ENCODE measurements at regions not wholly inside any gene's neighbourhood (a gene's known extent, or its start where the extent isn't known, plus 50 kb on each side); places are given as distances from the start of the nearest gene placed in this dataset.

DNA sequence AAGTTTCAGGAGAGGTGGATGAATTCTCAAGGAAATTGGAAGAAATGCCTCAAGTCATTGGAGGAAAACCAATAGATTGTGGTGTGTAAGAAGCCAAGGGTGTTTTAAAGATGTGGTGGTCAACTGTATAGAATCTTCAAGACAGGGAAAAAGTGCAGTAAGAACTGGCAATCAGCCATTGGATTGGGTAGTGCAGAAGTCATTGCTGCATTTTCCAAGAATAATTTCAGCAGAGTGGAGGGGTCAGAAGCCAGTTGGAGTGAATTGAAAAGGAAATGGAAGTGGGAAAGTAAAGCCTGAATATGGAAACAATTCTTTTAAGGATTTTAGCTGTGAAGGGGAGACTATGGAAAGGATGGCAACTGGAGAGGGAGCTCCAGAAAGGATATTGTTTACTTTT is 128.2 kb upstream of the TMEM170B start:
- Histone ChIP-seq H3K4me2 (ENCODE audit: insufficient read depth, low read length) (no peak overlapping the region), H3K9ac (ENCODE audit: low read depth, low read length) (no peak overlapping the region), H4K20me1 (ENCODE audit: insufficient read depth, low read length) (no peaks in the 10 kb centered on the region), H3K9me3 (ENCODE audit: insufficient read depth, low read length, severe bottlenecking) (no peaks in the 10 kb centered on the region), H3K27me3 (ENCODE audit: insufficient read depth, low read length, poor library complexity) (no peaks in the 10 kb centered on the region), H3K36me3 (ENCODE audit: insufficient read depth, low read length) (no peaks in the 10 kb centered on the region), H3K27ac (ENCODE audit: low read length) (no peak overlapping the region), H3K4me3 (ENCODE audit: low read depth in 1 of 2, low read length in 2 of 2) (no peak overlapping the region), H2AFZ (ENCODE audit: low read depth, low read length) (no peak overlapping the region), H3K4me1 (ENCODE audit: insufficient read depth, low read length) (no peaks in the 10 kb centered on the region), H3K79me2 (ENCODE audit: insufficient read depth, low read length) (no peaks in the 10 kb centered on the region)
- DNase-seq (no peak), ATAC-seq (ENCODE audit: insufficient read depth, low read depth) (no peak)
- TF ChIP-seq CTCF (IDR thresholded peaks at IDR 0.05; ENCODE audit: borderline replicate concordance, extremely low read depth, low read length, poor library complexity, severe bottlenecking) (no peak), EZH2 (IDR thresholded peaks at IDR 0.05; ENCODE audit: borderline replicate concordance, low read depth, low read length, severe bottlenecking) (no peak)

DNA sequence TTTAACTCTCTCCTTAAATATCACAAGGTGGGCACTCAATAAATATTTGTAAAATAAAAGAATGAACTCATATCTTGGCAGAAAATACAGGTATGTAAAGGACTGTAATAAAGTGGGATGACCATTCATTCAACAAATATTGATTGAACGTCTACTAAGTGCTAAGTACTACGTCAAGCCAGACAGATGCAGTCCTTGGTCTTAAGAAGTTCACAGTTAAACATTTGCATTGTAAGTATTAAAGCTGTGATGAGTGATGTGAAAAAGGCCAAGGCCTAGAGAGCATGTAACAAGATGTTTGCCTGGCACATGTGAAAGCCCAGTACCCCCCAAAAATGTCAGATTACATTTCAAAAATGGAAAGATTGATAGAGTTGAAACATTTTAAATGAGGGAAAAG is 130.1 kb upstream of the TMEM170B start:
- no peak for DNase-seq
- Histone ChIP-seq H4K20me1 (ENCODE audit: insufficient read depth, low read length) (no peaks in the 10 kb centered on the region), H3K27me3 (ENCODE audit: insufficient read depth, low read length, poor library complexity) (no peaks in the 10 kb centered on the region), H3K27ac (ENCODE audit: low read length) (no peak overlapping the region), H3K4me2 (ENCODE audit: insufficient read depth, low read length) (no peak overlapping the region), H3K36me3 (ENCODE audit: insufficient read depth, low read length) (no peaks in the 10 kb centered on the region), H3K4me3 (ENCODE audit: low read depth in 1 of 2, low read length in 2 of 2) (no peak overlapping the region), H3K79me2 (ENCODE audit: insufficient read depth, low read length) (no peaks in the 10 kb centered on the region), H3K9ac (ENCODE audit: low read depth, low read length) (no peak overlapping the region), H3K9me3 (ENCODE audit: insufficient read depth, low read length, severe bottlenecking) (no peaks in the 10 kb centered on the region), H3K4me1 (ENCODE audit: insufficient read depth, low read length) (no peaks in the 10 kb centered on the region), H2AFZ (ENCODE audit: low read depth, low read length) (no peak overlapping the region)
- no peak for ATAC-seq (ENCODE audit: insufficient read depth, low read depth)
- TF ChIP-seq EZH2 (IDR thresholded peaks at IDR 0.05; ENCODE audit: borderline replicate concordance, low read depth, low read length, severe bottlenecking) (no peak), CTCF (IDR thresholded peaks at IDR 0.05; ENCODE audit: borderline replicate concordance, extremely low read depth, low read length, poor library complexity, severe bottlenecking) (no peak)

GRCh38 chr6:11404838-11405237 is 132.7 kb upstream of the TMEM170B start:
- Histone ChIP-seq H2AFZ (ENCODE audit: low read depth, low read length) (no peak overlapping the region), H4K20me1 (ENCODE audit: insufficient read depth, low read length) (no peaks in the 10 kb centered on the region), H3K27ac (ENCODE audit: low read length) (no peak overlapping the region), H3K9ac (ENCODE audit: low read depth, low read length) (no peak overlapping the region), H3K4me3 (ENCODE audit: low read depth in 1 of 2, low read length in 2 of 2) (no peak overlapping the region), H3K4me2 (ENCODE audit: insufficient read depth, low read length) (no peak overlapping the region), H3K79me2 (ENCODE audit: insufficient read depth, low read length) (no peaks in the 10 kb centered on the region), H3K27me3 (ENCODE audit: insufficient read depth, low read length, poor library complexity) (no peaks in the 10 kb centered on the region), H3K36me3 (ENCODE audit: insufficient read depth, low read length) (no peaks in the 10 kb centered on the region), H3K9me3 (ENCODE audit: insufficient read depth, low read length, severe bottlenecking) (no peaks in the 10 kb centered on the region), H3K4me1 (ENCODE audit: insufficient read depth, low read length) (no peaks in the 10 kb centered on the region)
- DNase-seq (no peak), ATAC-seq (ENCODE audit: insufficient read depth, low read depth) (no peak)
- TF ChIP-seq CTCF (IDR thresholded peaks at IDR 0.05; ENCODE audit: borderline replicate concordance, extremely low read depth, low read length, poor library complexity, severe bottlenecking) (no peak), EZH2 (IDR thresholded peaks at IDR 0.05; ENCODE audit: borderline replicate concordance, low read depth, low read length, severe bottlenecking) (no peak)

- Histone ChIP-seq H3K4me2 (ENCODE audit: insufficient read depth, low read length) (no peak overlapping the region), H3K9ac (ENCODE audit: low read depth, low read length) (no peak overlapping the region), H3K4me3 (ENCODE audit: low read depth in 1 of 2, low read length in 2 of 2) (no peak overlapping the region), H3K36me3 (ENCODE audit: insufficient read depth, low read length) (no peaks in the 10 kb centered on the region), H4K20me1 (ENCODE audit: insufficient read depth, low read length) (no peaks in the 10 kb centered on the region), H3K4me1 (ENCODE audit: insufficient read depth, low read length) (no peaks in the 10 kb centered on the region), H3K9me3 (ENCODE audit: insufficient read depth, low read length, severe bottlenecking) (no peaks in the 10 kb centered on the region), H3K27ac (ENCODE audit: low read length) (no peak overlapping the region), H3K27me3 (ENCODE audit: insufficient read depth, low read length, poor library complexity) (no peaks in the 10 kb centered on the region), H3K79me2 (ENCODE audit: insufficient read depth, low read length) (no peaks in the 10 kb centered on the region), H2AFZ (ENCODE audit: low read depth, low read length) (no peak overlapping the region)
- ATAC-seq (ENCODE audit: insufficient read depth, low read depth) = no peak
- TF ChIP-seq EZH2 (IDR thresholded peaks at IDR 0.05; ENCODE audit: borderline replicate concordance, low read depth, low read length, severe bottlenecking) (no peak), CTCF (IDR thresholded peaks at IDR 0.05; ENCODE audit: borderline replicate concordance, extremely low read depth, low read length, poor library complexity, severe bottlenecking) (no peak)
- DNase-seq = no peak
Observed at GRCh38 chr6:11404081-11404480, 133.5 kb upstream of the TMEM170B start.
